ENCODE measurements at regions not wholly inside any gene's neighbourhood (a gene's known extent, or its start where the extent isn't known, plus 50 kb on each side); places are given as distances from the start of the nearest gene placed in this dataset.

DNA sequence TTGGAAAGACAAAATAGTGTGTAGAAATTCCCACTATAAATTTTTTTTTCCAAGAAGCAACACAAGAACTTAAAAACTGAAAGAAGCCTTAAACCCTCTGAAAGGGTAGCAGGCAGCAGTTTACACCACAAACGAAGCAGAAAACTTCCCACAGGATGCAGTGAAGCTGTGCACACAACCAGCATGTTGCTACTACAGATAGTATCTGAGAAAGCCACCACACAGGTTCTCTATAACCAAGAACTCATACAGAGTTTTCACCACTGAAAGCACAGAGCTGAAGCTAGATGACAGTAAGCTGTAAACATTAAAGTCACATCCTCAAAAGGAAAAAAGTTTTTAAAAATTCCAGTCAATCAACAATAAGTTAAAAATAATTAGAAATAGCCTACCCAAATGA, 333.6 kb upstream of the MON1B start:
- ATAC-seq, result no peak
- no peak for TF ChIP-seq ZFP3 (CRISPR knock-in tag; IDR thresholded peaks at IDR 0.05)
- no peak for TF ChIP-seq TOX (CRISPR knock-in tag; IDR thresholded peaks at IDR 0.05; ENCODE audit: borderline replicate concordance)
- no peak for TF ChIP-seq BACH2 (CRISPR knock-in tag; IDR thresholded peaks at IDR 0.05; ENCODE audit: borderline replicate concordance)
- no peak for TF ChIP-seq GLIS3 (CRISPR knock-in tag; IDR thresholded peaks at IDR 0.05)
- TF ChIP-seq, protein P1, sequence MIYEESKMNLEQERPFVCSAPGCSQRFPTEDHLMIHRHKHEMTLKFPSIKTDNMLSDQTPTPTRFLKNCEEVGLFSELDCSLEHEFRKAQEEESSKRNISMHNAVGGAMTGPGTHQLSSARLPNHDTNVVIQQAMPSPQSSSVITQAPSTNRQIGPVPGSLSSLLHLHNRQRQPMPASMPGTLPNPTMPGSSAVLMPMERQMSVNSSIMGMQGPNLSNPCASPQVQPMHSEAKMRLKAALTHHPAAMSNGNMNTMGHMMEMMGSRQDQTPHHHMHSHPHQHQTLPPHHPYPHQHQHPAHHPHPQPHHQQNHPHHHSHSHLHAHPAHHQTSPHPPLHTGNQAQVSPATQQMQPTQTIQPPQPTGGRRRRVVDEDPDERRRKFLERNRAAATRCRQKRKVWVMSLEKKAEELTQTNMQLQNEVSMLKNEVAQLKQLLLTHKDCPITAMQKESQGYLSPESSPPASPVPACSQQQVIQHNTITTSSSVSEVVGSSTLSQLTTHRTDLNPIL (CRISPR knock-in tag; IDR thresholded peaks at IDR 0.05; ENCODE audit: low read depth), result no peak
- no peak for TF ChIP-seq SNAI2 (CRISPR knock-in tag; IDR thresholded peaks at IDR 0.05)
- TF ChIP-seq CSDC2 (CRISPR knock-in tag; IDR thresholded peaks at IDR 0.05), result no peak

DNA sequence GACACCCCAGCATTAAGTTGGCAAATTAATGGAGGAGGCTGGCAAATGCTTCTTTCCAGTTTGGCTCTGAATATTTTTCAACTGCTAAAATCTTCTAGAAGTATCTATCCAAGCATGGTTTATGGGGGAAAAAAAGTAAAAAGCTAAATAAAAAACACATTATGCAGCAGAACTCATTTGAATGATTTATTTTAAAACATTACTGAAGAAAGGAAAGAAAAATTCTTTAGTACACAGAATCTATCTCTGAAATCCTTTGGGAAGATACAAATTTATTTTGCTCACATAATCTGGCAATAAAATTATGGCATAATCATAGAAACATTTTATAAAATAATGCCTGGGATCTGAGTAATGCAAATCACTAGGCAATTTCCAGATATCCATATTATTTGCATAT, 328.1 kb upstream of the MON1B start:
- TF ChIP-seq ISL1 (CRISPR knock-in tag; IDR thresholded peaks at IDR 0.05) (no peak), GLIS3 (CRISPR knock-in tag; IDR thresholded peaks at IDR 0.05) (no peak), ARNTL (CRISPR knock-in tag; IDR thresholded peaks at IDR 0.05; ENCODE audit: borderline replicate concordance, low read depth) (no peak), ZNF8 (CRISPR knock-in tag; IDR thresholded peaks at IDR 0.05) (no peak), ZFP3 (CRISPR knock-in tag; IDR thresholded peaks at IDR 0.05) (no peak), PPARA (CRISPR knock-in tag; IDR thresholded peaks at IDR 0.05; ENCODE audit: borderline replicate concordance) (no peak), TCF4 (CRISPR knock-in tag; IDR thresholded peaks at IDR 0.05; ENCODE audit: borderline replicate concordance) (no peak), ESRRG (CRISPR knock-in tag; IDR thresholded peaks at IDR 0.05) (no peak), RARB (CRISPR knock-in tag; IDR thresholded peaks at IDR 0.05) (no peak), ZC3H10 (CRISPR knock-in tag; IDR thresholded peaks at IDR 0.05) (no peak)
- TF ChIP-seq, protein P2, sequence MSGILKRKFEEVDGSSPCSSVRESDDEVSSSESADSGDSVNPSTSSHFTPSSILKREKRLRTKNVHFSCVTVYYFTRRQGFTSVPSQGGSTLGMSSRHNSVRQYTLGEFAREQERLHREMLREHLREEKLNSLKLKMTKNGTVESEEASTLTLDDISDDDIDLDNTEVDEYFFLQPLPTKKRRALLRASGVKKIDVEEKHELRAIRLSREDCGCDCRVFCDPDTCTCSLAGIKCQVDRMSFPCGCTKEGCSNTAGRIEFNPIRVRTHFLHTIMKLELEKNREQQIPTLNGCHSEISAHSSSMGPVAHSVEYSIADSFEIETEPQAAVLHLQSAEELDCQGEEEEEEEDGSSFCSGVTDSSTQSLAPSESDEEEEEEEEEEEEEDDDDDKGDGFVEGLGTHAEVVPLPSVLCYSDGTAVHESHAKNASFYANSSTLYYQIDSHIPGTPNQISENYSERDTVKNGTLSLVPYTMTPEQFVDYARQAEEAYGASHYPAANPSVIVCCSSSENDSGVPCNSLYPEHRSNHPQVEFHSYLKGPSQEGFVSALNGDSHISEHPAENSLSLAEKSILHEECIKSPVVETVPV (CRISPR knock-in tag; IDR thresholded peaks at IDR 0.05), result no peak
- TF ChIP-seq, protein P3, sequence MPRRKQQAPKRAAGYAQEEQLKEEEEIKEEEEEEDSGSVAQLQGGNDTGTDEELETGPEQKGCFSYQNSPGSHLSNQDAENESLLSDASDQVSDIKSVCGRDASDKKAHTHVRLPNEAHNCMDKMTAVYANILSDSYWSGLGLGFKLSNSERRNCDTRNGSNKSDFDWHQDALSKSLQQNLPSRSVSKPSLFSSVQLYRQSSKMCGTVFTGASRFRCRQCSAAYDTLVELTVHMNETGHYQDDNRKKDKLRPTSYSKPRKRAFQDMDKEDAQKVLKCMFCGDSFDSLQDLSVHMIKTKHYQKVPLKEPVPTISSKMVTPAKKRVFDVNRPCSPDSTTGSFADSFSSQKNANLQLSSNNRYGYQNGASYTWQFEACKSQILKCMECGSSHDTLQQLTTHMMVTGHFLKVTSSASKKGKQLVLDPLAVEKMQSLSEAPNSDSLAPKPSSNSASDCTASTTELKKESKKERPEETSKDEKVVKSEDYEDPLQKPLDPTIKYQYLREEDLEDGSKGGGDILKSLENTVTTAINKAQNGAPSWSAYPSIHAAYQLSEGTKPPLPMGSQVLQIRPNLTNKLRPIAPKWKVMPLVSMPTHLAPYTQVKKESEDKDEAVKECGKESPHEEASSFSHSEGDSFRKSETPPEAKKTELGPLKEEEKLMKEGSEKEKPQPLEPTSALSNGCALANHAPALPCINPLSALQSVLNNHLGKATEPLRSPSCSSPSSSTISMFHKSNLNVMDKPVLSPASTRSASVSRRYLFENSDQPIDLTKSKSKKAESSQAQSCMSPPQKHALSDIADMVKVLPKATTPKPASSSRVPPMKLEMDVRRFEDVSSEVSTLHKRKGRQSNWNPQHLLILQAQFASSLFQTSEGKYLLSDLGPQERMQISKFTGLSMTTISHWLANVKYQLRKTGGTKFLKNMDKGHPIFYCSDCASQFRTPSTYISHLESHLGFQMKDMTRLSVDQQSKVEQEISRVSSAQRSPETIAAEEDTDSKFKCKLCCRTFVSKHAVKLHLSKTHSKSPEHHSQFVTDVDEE (CRISPR knock-in tag; IDR thresholded peaks at IDR 0.05), result no peak
- TF ChIP-seq, protein P4, sequence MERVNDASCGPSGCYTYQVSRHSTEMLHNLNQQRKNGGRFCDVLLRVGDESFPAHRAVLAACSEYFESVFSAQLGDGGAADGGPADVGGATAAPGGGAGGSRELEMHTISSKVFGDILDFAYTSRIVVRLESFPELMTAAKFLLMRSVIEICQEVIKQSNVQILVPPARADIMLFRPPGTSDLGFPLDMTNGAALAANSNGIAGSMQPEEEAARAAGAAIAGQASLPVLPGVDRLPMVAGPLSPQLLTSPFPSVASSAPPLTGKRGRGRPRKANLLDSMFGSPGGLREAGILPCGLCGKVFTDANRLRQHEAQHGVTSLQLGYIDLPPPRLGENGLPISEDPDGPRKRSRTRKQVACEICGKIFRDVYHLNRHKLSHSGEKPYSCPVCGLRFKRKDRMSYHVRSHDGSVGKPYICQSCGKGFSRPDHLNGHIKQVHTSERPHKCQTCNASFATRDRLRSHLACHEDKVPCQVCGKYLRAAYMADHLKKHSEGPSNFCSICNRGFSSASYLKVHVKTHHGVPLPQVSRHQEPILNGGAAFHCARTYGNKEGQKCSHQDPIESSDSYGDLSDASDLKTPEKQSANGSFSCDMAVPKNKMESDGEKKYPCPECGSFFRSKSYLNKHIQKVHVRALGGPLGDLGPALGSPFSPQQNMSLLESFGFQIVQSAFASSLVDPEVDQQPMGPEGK (CRISPR knock-in tag; IDR thresholded peaks at IDR 0.05; ENCODE audit: borderline replicate concordance), result no peak
- ATAC-seq, result no peak

DNA sequence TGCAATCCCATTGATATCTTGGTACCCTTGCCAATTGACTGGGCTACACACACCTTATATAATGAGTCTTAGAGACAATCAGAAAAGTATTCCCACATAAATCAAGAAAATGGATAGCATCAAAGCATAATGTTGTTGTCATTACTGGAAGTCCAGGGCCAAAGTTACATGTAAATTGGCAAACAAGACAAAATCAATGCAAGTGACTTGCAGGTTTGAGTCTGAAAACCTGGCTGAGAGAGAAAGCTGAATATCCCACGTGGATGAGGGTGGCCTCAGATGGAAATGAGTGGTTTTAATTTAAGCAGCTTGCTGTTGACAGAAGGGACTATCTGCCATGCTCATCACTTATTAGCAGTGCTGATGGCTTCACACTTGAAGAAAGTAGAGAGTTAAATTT, 324.0 kb upstream of the MON1B start:
- TF ChIP-seq ZFP3 (CRISPR knock-in tag; IDR thresholded peaks at IDR 0.05), result no peak
- TF ChIP-seq, protein P5, sequence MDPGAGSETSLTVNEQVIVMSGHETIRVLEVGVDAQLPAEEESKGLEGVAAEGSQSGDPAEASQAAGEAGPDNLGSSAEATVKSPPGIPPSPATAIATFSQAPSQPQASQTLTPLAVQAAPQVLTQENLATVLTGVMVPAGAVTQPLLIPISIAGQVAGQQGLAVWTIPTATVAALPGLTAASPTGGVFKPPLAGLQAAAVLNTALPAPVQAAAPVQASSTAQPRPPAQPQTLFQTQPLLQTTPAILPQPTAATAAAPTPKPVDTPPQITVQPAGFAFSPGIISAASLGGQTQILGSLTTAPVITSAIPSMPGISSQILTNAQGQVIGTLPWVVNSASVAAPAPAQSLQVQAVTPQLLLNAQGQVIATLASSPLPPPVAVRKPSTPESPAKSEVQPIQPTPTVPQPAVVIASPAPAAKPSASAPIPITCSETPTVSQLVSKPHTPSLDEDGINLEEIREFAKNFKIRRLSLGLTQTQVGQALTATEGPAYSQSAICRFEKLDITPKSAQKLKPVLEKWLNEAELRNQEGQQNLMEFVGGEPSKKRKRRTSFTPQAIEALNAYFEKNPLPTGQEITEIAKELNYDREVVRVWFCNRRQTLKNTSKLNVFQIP (CRISPR knock-in tag; IDR thresholded peaks at IDR 0.05; ENCODE audit: borderline replicate concordance, low read depth), result no peak
- no peak for ATAC-seq

DNA sequence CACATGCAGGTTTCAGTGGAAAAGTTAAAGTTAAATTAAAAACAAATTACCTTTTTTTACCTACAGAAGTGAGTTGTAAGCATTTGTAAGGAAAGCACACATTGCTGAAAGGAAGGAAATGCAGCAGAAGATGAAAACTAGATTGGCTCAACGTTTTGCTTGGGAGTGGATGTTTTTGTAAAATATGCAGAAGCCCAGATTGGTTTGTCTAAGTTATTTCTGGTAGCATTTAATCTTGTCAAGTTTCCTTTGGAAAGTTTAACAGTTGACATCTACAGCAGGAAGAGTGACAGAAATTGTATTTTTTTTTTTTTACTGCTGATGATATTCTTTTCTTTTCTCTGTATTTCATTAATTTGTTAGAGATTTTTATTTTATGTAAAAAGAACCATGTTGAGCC, 315.1 kb upstream of the MON1B start:
- TF ChIP-seq ARNTL (CRISPR knock-in tag; IDR thresholded peaks at IDR 0.05; ENCODE audit: borderline replicate concordance, low read depth) (no peak), ZNF565 (CRISPR knock-in tag; conservative IDR thresholded peaks at IDR 0.05; ENCODE audit: low read depth) (no peak)
- no peak for ATAC-seq

Data from SK-N-SH treated with all-trans-retinoic acid at 6 μM for 48 hours (cell line).